DND-41 (cell line): ENCODE measurements at regions not wholly inside any gene's neighbourhood (a gene's known extent, or its start where the extent isn't known, plus 50 kb on each side); places are given as distances from the start of the nearest gene placed in this dataset.
"Not testable (repeated sequence)": the region's sequence is repeated elsewhere in the genome, so short reads cannot be mapped to it uniquely, and the experiment has no call there.

Source experiments
- ATAC-seq: fragments of 200-7000 bp; cut with Tn5 transposase; 3 replicates; pipeline ENCODE4 v1.9.1; 2021; ENCODE audit warnings: low read depth; ENCODE audit not compliant: insufficient read depth
- DNase-seq: peaks from one replicate; pipeline ENCODE4 v3.0.0-alpha.2; 2020
- H2AFZ ChIP-seq: 2 replicates; pipeline ENCODE4 v1.6.0; 2012; ENCODE audit warnings: low read depth, low read length
- H3K27ac ChIP-seq: 2 replicates; pipeline ENCODE4 v1.5.1; 2012; ENCODE audit warnings: low read length, inconsistent platforms
- H3K27me3 ChIP-seq: fragments of 200-600 bp; sonication (generic); 2 replicates; pipeline ENCODE4 v1.6.0; 2012; ENCODE audit warnings: low read length, mild to moderate bottlenecking, inconsistent platforms; ENCODE audit not compliant: insufficient read depth, poor library complexity
- H3K36me3 ChIP-seq: 2 replicates; pipeline ENCODE4 v1.5.1; 2012; ENCODE audit warnings: low read length, inconsistent platforms; ENCODE audit not compliant: insufficient read depth
- H3K4me1 ChIP-seq: 2 replicates; pipeline ENCODE4 v1.5.1; 2012; ENCODE audit warnings: mild to moderate bottlenecking, low read length; ENCODE audit not compliant: insufficient read depth
- H3K4me2 ChIP-seq: 2 replicates; pipeline ENCODE4 v1.6.0; 2012; ENCODE audit warnings: mild to moderate bottlenecking, moderate library complexity, low read length, inconsistent platforms; ENCODE audit not compliant: insufficient read depth
- H3K4me3 ChIP-seq, 2 experiments: fragments of 200-600 bp in 1 of 2; shearing (Covaris generic) in 1 of 2; 2 replicates each; pipeline ENCODE4 v1.5.1; 2012 to 2016; ENCODE audit warnings: inconsistent platforms in 2 of 2, low read length in 2 of 2, mild to moderate bottlenecking in 2 of 2, low read depth in 1 of 2, moderate library complexity in 1 of 2
- H3K79me2 ChIP-seq: 2 replicates; pipeline ENCODE4 v1.6.0; 2012; ENCODE audit warnings: low read length, inconsistent platforms; ENCODE audit not compliant: insufficient read depth
- H3K9ac ChIP-seq: 2 replicates; pipeline ENCODE4 v1.6.0; 2012; ENCODE audit warnings: low read depth, mild to moderate bottlenecking, inconsistent platforms, low read length, moderate library complexity
- H3K9me3 ChIP-seq: 2 replicates; pipeline ENCODE4 v1.5.1; 2012; ENCODE audit warnings: low read length, moderate library complexity, mild to moderate bottlenecking, inconsistent platforms; ENCODE audit not compliant: insufficient read depth, severe bottlenecking
- H4K20me1 ChIP-seq: 2 replicates; pipeline ENCODE4 v1.6.0; 2012; ENCODE audit warnings: low read length; ENCODE audit not compliant: insufficient read depth

DNA sequence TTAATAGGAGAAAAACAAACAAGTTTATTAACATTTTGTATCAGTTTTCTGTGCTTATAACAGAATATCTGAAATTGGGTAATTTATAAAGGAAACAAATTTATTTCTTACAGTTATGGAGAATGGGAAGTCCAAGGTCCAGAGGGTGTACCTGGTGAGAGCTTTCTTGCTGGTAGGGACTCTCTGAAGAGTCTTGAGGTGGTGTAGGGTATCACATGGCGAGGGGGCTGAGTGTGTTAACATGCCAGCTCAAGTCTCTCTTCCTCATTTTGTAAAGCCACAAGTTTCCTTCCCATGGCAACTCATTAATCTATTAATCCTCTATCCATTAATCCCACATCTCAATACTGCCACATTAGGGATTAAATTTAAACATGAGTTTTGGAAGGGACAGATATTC, 1863.3 kb downstream of the KHDRBS2 start:
- not testable (repeated sequence) for H3K36me3 ChIP-seq, H3K4me2 ChIP-seq, H3K27ac ChIP-seq, DNase-seq, H3K4me3 ChIP-seq, H2AFZ ChIP-seq, H3K9me3 ChIP-seq, H3K9ac ChIP-seq, H3K79me2 ChIP-seq, H4K20me1 ChIP-seq, H3K4me1 ChIP-seq, ATAC-seq, H3K27me3 ChIP-seq

DNA sequence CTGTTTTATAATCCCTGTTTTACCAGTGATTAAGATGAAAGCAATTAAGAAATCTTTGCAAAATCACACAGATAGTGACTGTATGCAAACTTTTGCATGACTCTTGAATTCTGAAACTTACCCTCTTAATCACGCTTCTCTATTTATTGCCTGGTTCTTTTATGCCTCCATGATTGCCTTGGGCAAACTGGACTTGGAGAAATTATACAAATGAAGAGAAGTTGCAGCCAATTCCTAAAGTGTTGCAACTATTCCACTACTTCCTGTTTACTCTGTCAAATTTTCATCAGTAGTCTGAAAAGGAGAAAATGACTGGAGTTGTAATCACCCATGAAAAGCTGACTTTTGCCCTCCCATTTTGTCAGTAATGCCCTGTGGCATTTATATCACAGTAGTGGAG, 1869.9 kb downstream of the KHDRBS2 start:
- not testable (repeated sequence) for H3K79me2 ChIP-seq, H3K4me1 ChIP-seq, H3K36me3 ChIP-seq, H3K9ac ChIP-seq, H3K9me3 ChIP-seq, H2AFZ ChIP-seq, H3K4me3 ChIP-seq, H3K27ac ChIP-seq, H3K4me2 ChIP-seq, DNase-seq, H4K20me1 ChIP-seq, H3K27me3 ChIP-seq, ATAC-seq

DNA sequence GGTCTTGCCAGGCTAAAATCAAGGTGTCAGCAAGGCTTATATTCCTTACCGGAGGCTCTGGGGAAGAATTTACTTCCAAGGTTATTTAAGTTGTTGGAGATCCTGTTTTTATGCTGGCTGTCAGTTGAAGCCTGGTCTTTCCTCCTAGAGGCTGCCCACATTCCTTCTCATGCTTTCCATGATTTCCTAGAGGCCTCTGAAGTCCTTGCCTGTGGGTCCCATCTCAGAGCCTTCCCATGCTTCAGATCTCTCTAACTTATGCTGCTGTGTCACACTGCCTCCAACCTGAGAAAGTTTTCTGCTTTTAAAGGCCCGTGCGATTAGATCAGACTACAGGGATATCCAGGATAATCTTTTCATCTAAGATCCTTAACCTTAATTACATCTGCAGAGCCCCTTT, 1877.3 kb downstream of the KHDRBS2 start:
- H3K27ac ChIP-seq, ATAC-seq, H4K20me1 ChIP-seq, H3K27me3 ChIP-seq, H3K9ac ChIP-seq, H3K9me3 ChIP-seq, H3K4me1 ChIP-seq, H3K4me2 ChIP-seq, DNase-seq, H2AFZ ChIP-seq, H3K36me3 ChIP-seq, H3K79me2 ChIP-seq, H3K4me3 ChIP-seq: not testable (repeated sequence)

DNA sequence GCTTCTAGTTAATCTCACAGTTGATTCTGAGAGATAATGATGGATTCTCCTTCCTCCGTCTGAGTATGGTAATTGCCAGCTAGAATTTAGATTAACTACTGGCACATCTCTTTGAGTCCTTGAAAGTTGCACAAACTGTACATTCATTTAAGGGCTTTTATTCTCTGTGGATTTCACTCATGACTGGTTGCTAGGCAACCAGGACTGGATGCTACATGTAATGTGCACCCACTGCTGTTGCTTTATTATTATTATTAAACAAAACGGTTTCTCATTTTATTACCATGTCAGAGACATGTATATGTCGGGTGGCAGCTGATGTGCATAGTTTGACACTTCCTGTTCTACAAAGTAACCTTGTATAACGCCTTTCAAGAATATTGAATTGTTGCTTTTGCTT, 1882.8 kb downstream of the KHDRBS2 start:
- not testable (repeated sequence) for H3K27me3 ChIP-seq, H3K9ac ChIP-seq, H3K4me1 ChIP-seq, H4K20me1 ChIP-seq, DNase-seq, H3K9me3 ChIP-seq, ATAC-seq, H3K79me2 ChIP-seq, H3K36me3 ChIP-seq, H3K27ac ChIP-seq, H3K4me3 ChIP-seq, H2AFZ ChIP-seq, H3K4me2 ChIP-seq

DNA sequence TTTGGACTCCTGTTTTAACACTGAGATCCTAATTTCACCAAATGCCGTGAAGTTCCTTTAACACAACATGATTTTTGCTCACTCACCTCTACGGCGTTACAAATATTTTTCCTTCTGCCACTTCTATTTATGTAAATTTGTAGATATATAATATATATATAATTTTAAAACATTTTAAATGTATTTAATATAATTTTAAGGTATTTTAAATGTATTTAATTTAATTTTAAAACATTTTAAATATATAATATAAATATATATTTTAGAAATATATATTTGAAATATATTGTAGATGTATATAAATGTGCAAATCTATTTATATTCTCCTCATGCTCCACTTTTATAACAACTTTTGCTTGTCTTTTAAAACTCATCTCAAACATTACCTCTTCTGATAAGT, 1883.5 kb downstream of the KHDRBS2 start:
- H2AFZ ChIP-seq, H3K27ac ChIP-seq, H3K4me2 ChIP-seq, ATAC-seq, H3K79me2 ChIP-seq, H3K4me3 ChIP-seq, H3K9me3 ChIP-seq, H3K9ac ChIP-seq, DNase-seq, H3K36me3 ChIP-seq, H3K27me3 ChIP-seq, H4K20me1 ChIP-seq, H3K4me1 ChIP-seq: not testable (repeated sequence)

DNA sequence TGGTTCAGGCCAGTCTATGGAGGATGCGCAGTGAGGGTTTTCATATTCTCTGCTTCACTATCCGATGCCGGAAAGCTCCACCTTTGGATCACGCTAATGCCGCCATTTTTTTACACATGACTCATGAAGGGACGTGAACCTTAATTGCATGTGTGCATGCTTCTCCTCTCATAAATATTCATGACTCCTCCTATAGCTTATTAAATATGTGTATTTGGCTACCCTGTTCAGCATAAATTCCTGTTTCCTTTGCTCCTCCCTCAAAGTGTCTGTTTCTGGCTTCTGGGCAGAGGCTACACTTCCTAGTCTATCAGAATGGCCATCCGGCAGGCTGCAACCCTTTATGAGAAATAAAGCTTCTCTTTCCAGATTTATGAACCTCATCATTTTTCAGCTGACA, 1890.8 kb downstream of the KHDRBS2 start:
- not testable (repeated sequence) for ATAC-seq, H2AFZ ChIP-seq, H3K4me2 ChIP-seq, H3K27ac ChIP-seq, H3K9me3 ChIP-seq, H3K4me3 ChIP-seq, H3K9ac ChIP-seq, H4K20me1 ChIP-seq, H3K36me3 ChIP-seq, H3K79me2 ChIP-seq, H3K27me3 ChIP-seq, DNase-seq, H3K4me1 ChIP-seq

DNA sequence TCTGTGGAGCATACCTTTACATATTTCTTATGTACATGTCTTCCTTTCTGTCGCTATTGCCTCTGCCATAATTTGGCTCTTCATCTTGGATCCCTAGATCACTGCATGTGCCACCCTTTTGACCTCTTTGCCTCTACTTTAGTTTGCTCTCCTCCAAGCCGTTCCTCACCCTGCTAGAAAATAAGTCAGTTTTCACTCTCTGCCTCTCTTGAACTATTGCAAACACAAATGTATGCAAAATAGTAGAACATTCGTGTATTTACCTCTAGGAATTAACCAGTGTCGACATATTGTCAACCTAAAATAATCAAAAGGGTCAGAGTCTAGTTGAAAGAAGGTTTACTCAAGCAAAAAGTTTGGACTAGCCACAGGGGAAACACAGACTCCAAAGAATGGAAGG, 1893.1 kb downstream of the KHDRBS2 start:
- ATAC-seq, DNase-seq, H3K79me2 ChIP-seq, H3K36me3 ChIP-seq, H3K4me3 ChIP-seq, H2AFZ ChIP-seq, H3K27ac ChIP-seq, H4K20me1 ChIP-seq, H3K27me3 ChIP-seq, H3K9me3 ChIP-seq, H3K4me2 ChIP-seq, H3K9ac ChIP-seq, H3K4me1 ChIP-seq: not testable (repeated sequence)

DNA sequence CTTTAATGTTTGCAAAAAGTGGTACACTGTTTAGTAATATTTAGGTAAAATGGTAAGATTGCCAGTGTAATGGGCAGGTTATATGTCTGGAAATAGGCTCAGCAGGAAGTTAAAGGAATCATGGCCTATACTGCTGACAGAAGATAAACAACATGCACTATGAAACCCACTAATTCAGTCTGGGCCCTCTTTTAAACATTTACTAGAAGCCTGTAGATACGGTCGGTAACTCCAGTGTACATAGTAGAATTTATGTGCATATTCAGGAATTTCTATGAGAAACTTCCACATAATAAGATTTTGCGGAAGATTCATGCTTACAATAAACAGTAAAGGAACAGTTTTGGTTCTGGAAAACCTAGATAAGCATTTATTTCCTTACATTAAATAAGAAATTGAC, 1896.9 kb downstream of the KHDRBS2 start:
- not testable (repeated sequence) for H3K36me3 ChIP-seq, H4K20me1 ChIP-seq, H3K9me3 ChIP-seq, H3K4me3 ChIP-seq, H2AFZ ChIP-seq, ATAC-seq, DNase-seq, H3K4me1 ChIP-seq, H3K79me2 ChIP-seq, H3K27ac ChIP-seq, H3K9ac ChIP-seq, H3K27me3 ChIP-seq, H3K4me2 ChIP-seq

DNA sequence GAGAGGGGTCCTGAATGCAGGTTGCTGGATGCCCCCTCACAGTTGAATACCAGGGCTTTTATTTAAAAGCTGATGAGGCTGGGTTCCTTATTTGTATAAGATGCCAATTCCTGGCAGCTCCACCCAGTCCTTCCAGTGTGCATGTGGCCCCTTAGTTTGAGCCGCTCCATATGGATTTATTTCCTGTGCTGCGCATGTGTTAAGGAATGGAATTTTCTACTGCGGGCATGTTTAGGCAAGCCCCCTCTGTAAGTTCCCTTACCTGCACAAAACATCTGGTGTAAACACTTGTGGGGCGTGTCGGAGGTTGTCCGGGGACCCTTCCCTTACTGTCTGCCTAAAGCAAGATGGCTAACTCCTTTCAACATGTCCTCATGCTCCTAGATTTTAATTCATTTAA, 1901.4 kb downstream of the KHDRBS2 start:
- not testable (repeated sequence) for H3K79me2 ChIP-seq, H3K4me1 ChIP-seq, H2AFZ ChIP-seq, H3K36me3 ChIP-seq, ATAC-seq, H3K9me3 ChIP-seq, H4K20me1 ChIP-seq, H3K4me2 ChIP-seq, H3K4me3 ChIP-seq, H3K9ac ChIP-seq, H3K27ac ChIP-seq, DNase-seq, H3K27me3 ChIP-seq
